CD4-positive, alpha-beta T cell (primary cell): ENCODE measurements at regions not wholly inside any gene's neighbourhood (a gene's known extent, or its start where the extent isn't known, plus 50 kb on each side); places are given as distances from the start of the nearest gene placed in this dataset.

Experiments used
- ATAC-seq: fragments of 200-7000 bp; cut with Tn5 transposase; one replicate; pipeline ENCODE4 v1.10.0; 2022; ENCODE audit warnings: mild to moderate bottlenecking; ENCODE audit not compliant: poor library complexity
- CTCF ChIA-PET: fragments of 350-600 bp; sonication (Branson Sonifier 250); formaldehyde crosslinking; loops from one replicate; lab custom pipeline; 2021; ENCODE audit warnings: antibody characterized with exemption, inconsistent platforms; lab: Charles Lee
- POLR2A ChIA-PET: fragments of 350-600 bp; sonication (Branson Sonifier 250); formaldehyde crosslinking; loops from one replicate; lab custom pipeline; 2021; ENCODE audit warnings: antibody characterized with exemption, inconsistent platforms; lab: Charles Lee
- DNase-seq, 14 experiments: peaks; one replicate each; pipeline ENCODE4 v3.0.0-alpha.2; 2013 to 2020; ENCODE audit warnings: mixed read lengths in 2 of 14
- H3K27ac ChIP-seq, 2 donors: one replicate each; pipeline versions ENCODE4 v1.5.1 to v1.7.0; 2013; ENCODE audit warnings: low read length in 2 of 2, low read depth in 1 of 2, mild to moderate bottlenecking in 1 of 2
- H3K27me3 ChIP-seq, 2 experiments: 1 replicate in 1 of 2; 2 replicates in 1 of 2; pipeline versions ENCODE4 v1.6.1 to v1.7.0; 2013; ENCODE audit warnings: low read length in 2 of 2, control low read depth in 1 of 2, mild to moderate bottlenecking in 1 of 2, moderate library complexity in 1 of 2; ENCODE audit not compliant: insufficient read depth in 2 of 2, control insufficient read depth in 1 of 2
- H3K36me3 ChIP-seq: one replicate; pipeline ENCODE4 v1.6.1; 2013; ENCODE audit warnings: low read length, control low read depth; ENCODE audit not compliant: insufficient read depth
- H3K4me1 ChIP-seq: one replicate; pipeline ENCODE4 v1.6.1; 2013; ENCODE audit warnings: low read length, control low read depth; ENCODE audit not compliant: insufficient read depth
- H3K4me3 ChIP-seq: one replicate; pipeline ENCODE4 v1.5.1; 2013; ENCODE audit warnings: mild to moderate bottlenecking, low read length, moderate library complexity
- H3K9me3 ChIP-seq, 2 experiments: 1 replicate in 1 of 2; 2 replicates in 1 of 2; pipeline versions ENCODE4 v1.6.1 to v1.7.0; 2013; ENCODE audit warnings: low read length in 2 of 2, mild to moderate bottlenecking in 2 of 2, control low read depth in 1 of 2, moderate library complexity in 1 of 2; ENCODE audit not compliant: control insufficient read depth in 1 of 2, insufficient read depth in 1 of 2
- H3K27ac Mint-ChIP-seq: one replicate; pipeline ENCODE4 v1.8.0; 2020; ENCODE audit warnings: mixed read lengths
- H3K27me3 Mint-ChIP-seq: one replicate; pipeline ENCODE4 v1.8.0; 2021; ENCODE audit warnings: mixed read lengths
- H3K36me3 Mint-ChIP-seq: one replicate; pipeline ENCODE4 v1.8.0; 2021; ENCODE audit warnings: low read depth, mixed read lengths
- H3K4me1 Mint-ChIP-seq: one replicate; pipeline ENCODE4 v1.8.0; 2021; ENCODE audit warnings: low read depth, mixed read lengths
- H3K4me3 Mint-ChIP-seq: one replicate; pipeline ENCODE4 v1.8.0; 2020; ENCODE audit warnings: mild to moderate bottlenecking, mixed read lengths
- H3K9me3 Mint-ChIP-seq: one replicate; pipeline ENCODE4 v1.8.0; 2020; ENCODE audit warnings: mixed read lengths
- CTCF ChIP-seq: fragments of 200-600 bp; IDR thresholded peaks from one replicate; pipeline ENCODE4 v1.8.0; 2022; ENCODE audit warnings: antibody characterized with exemption, mild to moderate bottlenecking
- intact Hi-C, 2 experiments: fragments of 100-400 bp; cut with DNase I in 1 of 2; cut with micrococcal nuclease in 1 of 2; formaldehyde crosslinking; loops; one replicate each; pipeline versions ENCODE4 v1.15.1 to v1.9.0; 2023 to 2025; cut with DNase I, micrococcal nuclease

DNA sequence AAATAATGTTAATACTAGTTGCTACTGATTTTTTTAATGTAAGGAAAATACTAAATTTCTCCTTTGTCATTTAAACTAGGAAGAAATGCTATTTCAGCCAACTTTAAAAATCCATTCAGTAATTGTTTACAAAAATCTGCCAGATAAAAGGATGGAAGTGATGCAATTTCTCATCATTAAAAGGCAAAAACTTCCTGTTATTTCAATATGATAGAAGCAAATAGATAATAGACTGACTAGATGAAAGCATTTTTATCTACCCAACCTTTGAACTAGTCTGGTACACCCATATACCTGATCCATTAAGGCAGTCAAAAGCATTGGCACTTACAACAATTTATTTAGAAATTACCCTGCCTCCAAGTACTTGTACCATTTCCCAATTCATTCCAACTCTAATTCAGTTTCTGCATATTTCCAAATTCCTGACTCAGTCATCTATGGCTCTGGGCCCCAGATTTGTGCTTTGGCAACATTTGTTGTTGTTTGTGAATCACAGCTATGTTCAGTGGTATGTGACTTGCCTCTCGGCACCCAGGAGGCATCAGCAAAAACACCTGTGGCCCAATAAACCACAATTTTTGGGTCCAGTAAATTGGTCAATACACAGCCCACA lies 482.6 kb upstream of the SEMA3A start:
- Histone ChIP-seq H3K27me3 (no peaks in the 10 kb centered on the region), H3K9me3 (peaks cover 0 to 9% of the 10 kb centered on the region in 2 experiments), H3K36me3 (no peaks in the 10 kb centered on the region), H3K4me3 (no peak overlapping the region), H3K4me1 (no peaks in the 10 kb centered on the region), H3K27ac (no peak overlapping the region)
- no peak for TF ChIP-seq CTCF
- POLR2A ChIA-PET = no interaction called here
- Mint-ChIP-seq H3K9me3 (no peaks in the 10 kb centered on the region), H3K36me3 (no peaks in the 10 kb centered on the region), H3K4me3 (no peak overlapping the region), H3K27me3 (no peaks in the 10 kb centered on the region), H3K4me1 (no peaks in the 10 kb centered on the region), H3K27ac (no peak overlapping the region)
- CTCF ChIA-PET = no interaction called here
- intact Hi-C loops = no loop called here
- ATAC-seq (no peak), DNase-seq (no peak)

DNA sequence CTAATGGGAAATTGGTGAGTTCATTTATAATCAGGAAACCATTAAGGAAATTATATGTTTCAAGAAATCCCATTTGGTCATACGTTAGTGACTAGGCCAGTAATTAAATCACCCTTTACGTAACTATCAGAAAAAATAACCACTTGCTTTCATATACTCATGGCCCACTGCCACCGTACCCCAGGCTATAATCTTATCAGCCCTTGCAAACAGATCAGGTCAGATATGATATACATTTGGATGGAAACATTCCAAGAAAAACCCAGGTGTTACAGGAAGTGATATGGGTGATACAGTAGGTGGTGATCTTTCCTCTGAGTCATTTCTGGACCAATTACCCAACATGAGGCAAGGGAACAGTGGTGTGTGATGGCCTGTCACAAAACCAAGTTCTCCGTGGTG lies 481.0 kb upstream of the SEMA3A start:
- ATAC-seq (no peak), DNase-seq (no peak)
- Mint-ChIP-seq H3K4me1 (no peaks in the 10 kb centered on the region), H3K27me3 (no peaks in the 10 kb centered on the region), H3K9me3 (no peaks in the 10 kb centered on the region), H3K4me3 (no peak overlapping the region), H3K36me3 (no peaks in the 10 kb centered on the region), H3K27ac (no peak overlapping the region)
- ChIA-PET POLR2A (no interaction called here), CTCF (no interaction called here)
- no peaks in the 10 kb centered on the region for H3K27me3 ChIP-seq
- H3K9me3 ChIP-seq = peaks cover 0 to 9% of the 10 kb centered on the region in 2 experiments
- no peaks in the 10 kb centered on the region for H3K4me1 ChIP-seq
- no peak overlapping the region for H3K4me3 ChIP-seq
- no peak for TF ChIP-seq CTCF
- no peaks in the 10 kb centered on the region for H3K36me3 ChIP-seq
- H3K27ac ChIP-seq = no peak overlapping the region
- intact Hi-C loops = no loop called here

GRCh38 chr7:84674236-84674913 lies 479.8 kb upstream of the SEMA3A start:
- peaks cover 0 to 6% of the 10 kb centered on the region in 2 experiments for H3K9me3 ChIP-seq
- no peak overlapping the region for H3K27ac ChIP-seq
- ATAC-seq = no peak
- intact Hi-C loops = no loop called here
- no peak overlapping the region for H3K27ac Mint-ChIP-seq
- H3K27me3 ChIP-seq = no peaks in the 10 kb centered on the region
- ChIA-PET POLR2A (no interaction called here), CTCF (no interaction called here)
- H3K36me3 ChIP-seq = no peaks in the 10 kb centered on the region
- no peak for TF ChIP-seq CTCF
- no peaks in the 10 kb centered on the region for H3K4me1 Mint-ChIP-seq
- no peaks in the 10 kb centered on the region for H3K9me3 Mint-ChIP-seq
- H3K36me3 Mint-ChIP-seq = no peaks in the 10 kb centered on the region
- no peaks in the 10 kb centered on the region for H3K27me3 Mint-ChIP-seq
- no peaks in the 10 kb centered on the region for H3K4me1 ChIP-seq
- DNase-seq = no peak
- H3K4me3 ChIP-seq = no peak overlapping the region
- no peak overlapping the region for H3K4me3 Mint-ChIP-seq
